HL-60 (cell line): ENCODE measurements at regions not wholly inside any gene's neighbourhood (a gene's known extent, or its start where the extent isn't known, plus 50 kb on each side); places are given as distances from the start of the nearest gene placed in this dataset.

Source experiments
- CTCF ChIP-seq: IDR thresholded peaks from one replicate; pipeline ENCODE4 v1.5.1; 2011; ENCODE audit warnings: low read length, control low read depth, inconsistent platforms; ENCODE audit not compliant: insufficient read depth
- GABPA ChIP-seq: IDR thresholded peaks from 2 replicates; pipeline ENCODE4 v1.6.1; 2012; ENCODE audit warnings: low read depth
- POLR2AphosphoS5 ChIP-seq: IDR thresholded peaks from 2 replicates; pipeline ENCODE4 v1.6.1; 2012; ENCODE audit warnings: low read depth
- REST ChIP-seq: IDR thresholded peaks from 2 replicates; pipeline ENCODE4 v1.6.1; 2012; ENCODE audit warnings: low read depth; ENCODE audit not compliant: insufficient replicate concordance
- SPI1 ChIP-seq: IDR thresholded peaks from 2 replicates; pipeline ENCODE4 v1.6.1; 2012; ENCODE audit warnings: low read depth, mild to moderate bottlenecking, borderline replicate concordance

- TF ChIP-seq CTCF: no peak
- TF ChIP-seq REST: no peak
- no peak for TF ChIP-seq POLR2AphosphoS5
- TF ChIP-seq GABPA: no peak
- TF ChIP-seq SPI1: no peak
Measured at GRCh38 chr9:11182001-11182400, 569.2 kb upstream of the PTPRD start.
